GM21528 (cell line): ENCODE measurements at regions not wholly inside any gene's neighbourhood (a gene's known extent, or its start where the extent isn't known, plus 50 kb on each side); places are given as distances from the start of the nearest gene placed in this dataset.

Experiments
- ATAC-seq: cut with Tn5 transposase; IDR thresholded peaks from one replicate; pipeline ENCODE4 v1.9.1; 2021; ENCODE audit warnings: mild to moderate bottlenecking, moderate library complexity; ENCODE audit not compliant: unreplicated experiment, low FRiP score

DNA sequence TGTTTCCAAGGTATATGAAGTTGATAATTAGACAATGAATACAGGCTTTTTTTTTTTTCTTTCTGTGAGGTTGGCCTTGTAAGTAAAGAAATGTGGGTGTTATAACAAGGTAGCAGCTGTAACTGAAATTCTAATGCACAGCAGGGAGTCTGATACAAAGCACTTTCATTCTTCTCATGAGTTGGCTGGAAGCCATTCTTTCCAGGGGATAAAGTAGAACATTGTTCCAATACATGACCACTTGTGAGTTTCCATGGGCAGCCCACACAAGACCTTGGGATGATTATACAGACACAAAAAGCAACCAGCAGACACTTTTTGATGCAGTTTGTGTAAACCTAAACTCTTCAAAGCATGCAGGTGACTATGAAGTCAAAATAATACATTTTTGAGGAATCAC, 1785.9 kb upstream of the WWC1 start:
- ATAC-seq: no peak

DNA sequence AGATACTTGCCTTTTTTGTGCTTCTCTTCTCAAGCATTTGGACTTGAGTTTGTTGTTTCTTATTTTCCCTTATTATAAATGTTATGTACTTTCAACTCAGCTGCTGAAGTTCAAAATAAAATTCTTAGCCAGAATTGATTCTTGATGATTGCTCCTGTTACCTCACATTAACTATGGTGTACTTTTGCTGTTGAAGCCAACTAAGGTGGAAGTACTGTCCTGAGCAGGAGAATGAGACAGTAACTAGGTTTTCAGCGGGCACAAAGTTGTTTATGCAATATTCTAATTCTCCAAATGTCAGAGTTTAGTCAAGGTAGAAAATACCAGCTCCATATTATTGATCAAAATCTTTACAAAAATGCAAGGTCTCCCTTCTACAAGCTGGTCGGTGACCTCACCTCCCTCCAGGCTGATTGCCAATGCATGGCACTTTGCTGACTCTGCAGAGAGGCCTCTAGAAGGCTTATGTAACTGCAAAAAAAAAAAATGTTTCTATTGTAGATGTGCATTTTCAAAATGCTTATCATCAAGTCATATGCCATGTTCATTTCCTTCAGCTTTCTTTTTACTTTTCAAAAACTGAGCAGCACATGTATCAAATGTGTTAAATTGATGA, 1783.5 kb upstream of the WWC1 start:
- ATAC-seq: no peak

DNA sequence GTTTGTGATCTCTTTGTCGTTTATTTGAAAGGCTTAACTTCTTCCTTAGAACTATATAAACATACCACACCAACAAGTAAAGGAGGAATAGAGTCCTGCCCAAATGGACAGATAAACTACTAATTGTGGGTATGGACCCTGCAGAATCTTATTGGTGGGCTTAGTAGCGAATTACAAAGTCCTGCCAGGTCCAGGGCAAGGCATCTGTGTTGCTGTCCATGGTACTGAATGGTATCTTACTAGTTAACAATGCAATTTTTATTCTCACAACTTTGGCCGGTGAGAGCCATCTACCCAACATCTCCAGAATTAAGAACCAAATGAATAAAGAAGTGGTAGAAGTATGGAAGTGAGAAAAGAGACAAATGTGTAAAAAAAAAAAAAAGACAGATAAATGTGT, 1782.4 kb upstream of the WWC1 start:
- ATAC-seq: no peak

DNA sequence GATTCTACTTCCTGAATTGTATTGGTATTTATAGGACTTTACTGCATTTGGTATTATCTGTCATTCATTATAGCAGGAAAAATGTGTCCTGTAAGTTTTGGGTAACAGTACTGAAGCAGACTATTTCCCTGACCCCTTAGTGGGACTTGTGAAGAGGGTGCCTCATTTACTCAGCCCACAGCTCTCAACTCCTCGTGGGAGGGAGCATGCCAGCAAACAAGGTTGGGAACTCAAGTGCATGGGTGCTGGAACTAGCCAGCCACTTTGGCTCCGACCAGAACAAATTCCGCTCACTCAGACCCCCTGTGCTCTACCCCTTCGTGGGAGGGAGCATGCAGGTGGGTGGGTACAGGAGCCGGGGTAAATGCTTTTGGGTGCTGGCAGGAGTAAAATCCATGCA, 1773.5 kb upstream of the WWC1 start:
- no peak for ATAC-seq

DNA sequence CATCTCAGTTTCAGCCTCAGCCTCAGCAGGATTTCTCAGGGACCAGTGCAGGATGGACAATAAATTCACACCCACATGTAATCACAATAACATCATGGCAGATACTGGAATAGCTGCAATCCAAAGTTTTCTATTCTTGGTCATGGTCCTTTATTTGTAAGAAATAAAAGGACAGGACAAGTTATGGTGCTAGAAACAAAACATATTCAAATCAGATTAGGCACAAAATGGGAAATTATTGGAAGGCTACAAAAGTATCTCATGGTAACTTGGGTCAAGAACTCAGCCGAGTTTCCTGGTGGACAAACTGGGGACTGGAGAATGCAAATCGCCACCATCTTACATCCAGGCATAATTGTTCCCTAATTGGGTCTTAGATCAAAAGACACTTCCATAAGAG, 1768.2 kb upstream of the WWC1 start:
- ATAC-seq: no peak

DNA sequence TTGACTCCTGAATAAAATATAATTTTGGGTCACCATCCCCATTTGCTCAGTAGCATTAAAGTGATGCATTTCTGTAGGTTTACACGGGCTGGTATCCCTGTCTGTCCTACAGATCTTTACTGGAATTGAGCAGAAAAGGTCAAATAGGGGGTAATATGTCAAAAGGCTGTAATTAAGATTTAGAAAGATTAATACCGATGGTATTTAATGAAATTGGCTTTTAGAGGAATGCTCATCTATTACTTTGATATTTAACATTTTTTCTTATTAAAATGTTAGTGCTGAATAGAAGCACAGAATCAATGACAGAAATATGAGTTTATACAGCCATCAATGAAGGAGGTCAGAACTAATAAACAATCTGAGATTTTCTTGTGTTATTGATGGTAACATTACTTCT, 1762.2 kb upstream of the WWC1 start:
- no peak for ATAC-seq

DNA sequence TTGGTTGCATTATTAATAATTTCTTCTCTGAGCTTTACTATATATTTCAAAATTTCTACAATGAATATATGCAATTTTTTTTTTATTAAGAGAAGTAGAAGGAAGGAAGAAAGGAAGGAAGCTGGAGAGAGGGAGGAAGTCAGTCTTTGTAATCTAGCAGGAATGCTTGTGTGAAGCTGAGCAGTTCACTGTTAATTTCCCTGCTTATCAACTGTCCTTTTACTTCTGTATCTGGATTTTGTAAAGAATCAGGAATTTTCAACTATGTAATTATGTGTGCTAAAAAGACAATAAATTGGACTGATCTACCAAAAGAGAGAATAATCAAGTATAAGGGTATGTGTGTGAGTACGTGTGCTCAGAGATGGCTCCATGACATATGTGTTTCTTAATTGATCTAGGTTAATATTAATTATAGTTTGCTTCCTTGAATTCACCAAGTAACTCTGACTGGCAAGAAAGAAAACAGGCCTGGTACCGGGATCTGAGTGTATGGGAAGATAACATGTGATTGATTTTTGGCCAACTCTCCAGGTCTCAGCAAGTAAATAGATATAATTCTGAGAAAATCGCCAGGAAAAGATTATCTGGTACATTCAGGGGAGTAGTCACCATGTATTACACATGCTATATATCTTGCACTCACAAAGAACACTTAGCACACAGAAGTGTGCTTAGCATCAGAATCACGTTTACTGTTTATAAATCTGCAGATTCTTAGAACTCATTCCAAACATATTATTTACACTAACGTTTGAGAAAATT, 1758.8 kb upstream of the WWC1 start:
- no peak for ATAC-seq

DNA sequence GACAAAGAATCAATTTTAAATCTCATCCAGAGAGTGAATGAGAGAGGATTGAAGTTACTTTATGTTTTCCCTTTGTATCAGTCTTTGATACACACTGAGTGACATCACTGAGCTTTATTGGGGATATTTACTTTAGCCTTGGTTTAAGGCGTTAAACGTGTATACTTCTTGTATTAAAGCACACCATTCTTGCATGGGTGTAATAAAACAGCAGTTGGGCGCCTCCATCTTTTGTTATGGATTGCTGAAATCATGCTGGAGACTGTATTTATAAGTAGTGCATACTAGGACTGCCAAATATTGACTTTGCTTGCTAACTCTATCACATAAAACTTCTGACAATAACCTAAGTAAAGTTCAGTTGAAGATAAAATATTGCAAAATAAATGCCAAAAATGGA, 1755.8 kb upstream of the WWC1 start:
- ATAC-seq: no peak

DNA sequence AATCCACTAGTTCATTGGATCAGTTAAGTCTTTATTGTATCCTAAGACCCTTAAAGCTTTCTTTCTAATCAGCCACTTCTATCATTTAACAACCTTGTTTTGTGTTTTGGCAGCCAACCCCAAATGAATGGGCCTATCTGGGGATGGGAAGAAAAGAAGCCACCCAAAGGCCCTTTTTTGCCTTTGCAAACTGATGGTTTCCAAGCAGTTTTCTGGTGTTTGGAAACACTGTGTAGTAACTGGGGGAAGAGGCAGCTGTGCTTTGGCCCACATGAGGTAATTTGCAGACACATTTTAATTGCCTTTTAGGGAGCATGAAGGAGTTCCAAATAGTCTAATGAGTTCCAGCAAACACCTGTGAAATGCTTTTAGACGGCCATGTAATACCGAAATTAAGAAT, 1751.3 kb upstream of the WWC1 start:
- ATAC-seq: no peak

DNA sequence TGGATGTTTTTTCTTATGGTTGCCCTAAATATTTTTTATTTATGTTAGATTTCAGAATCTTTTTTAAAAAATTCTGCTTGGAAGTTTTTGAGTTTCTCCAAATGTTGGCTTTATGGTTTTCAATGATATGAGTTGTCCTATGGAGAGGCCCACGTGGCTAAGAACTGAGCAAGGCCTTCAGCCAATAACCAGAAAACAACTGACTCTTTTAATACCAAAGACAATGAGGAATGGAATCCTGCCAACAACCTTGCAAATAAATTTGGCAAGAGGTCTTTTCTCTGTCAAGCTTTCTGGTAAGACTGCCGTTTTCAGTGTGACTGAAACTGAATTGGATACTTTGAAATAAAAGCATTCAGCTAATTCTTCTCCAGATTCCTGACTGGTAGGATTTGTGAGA, 1740.1 kb upstream of the WWC1 start:
- ATAC-seq: no peak

DNA sequence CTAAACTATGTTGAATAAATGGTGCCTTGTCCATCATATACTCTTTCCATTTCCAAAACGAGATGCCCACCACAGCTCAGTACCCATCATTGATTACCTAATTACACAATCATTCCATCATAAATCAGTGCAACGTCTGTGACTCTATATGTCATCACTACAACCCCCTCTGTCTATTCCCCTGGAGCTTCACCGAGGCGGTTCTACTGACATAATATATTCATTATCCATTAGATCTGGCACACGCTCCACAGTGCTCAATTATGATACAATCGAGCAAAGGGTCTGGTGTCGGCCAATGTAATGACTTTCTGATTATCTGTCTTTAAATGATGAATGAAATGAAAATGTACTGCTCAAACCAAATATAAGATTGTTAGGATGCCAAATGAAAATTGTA, 1737.7 kb upstream of the WWC1 start:
- ATAC-seq: no peak

DNA sequence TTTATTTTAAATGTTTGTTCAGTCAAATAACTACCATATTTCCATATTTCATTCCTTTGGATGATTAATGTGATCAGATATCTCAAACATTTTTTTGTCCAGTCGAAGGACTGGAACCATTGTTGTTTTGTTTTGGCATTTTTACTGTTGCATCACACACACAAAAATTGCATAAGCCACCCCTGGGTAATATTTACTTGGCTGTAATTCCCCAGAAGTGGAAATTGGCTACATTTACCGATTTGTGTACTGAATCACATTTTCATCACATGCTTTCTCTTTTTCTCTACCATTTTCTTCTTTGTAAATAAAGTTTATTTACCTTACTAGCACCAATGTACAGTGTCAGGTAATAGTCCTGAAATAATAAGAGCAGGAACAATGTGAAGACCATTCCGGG, 1729.7 kb upstream of the WWC1 start:
- ATAC-seq: no peak

DNA sequence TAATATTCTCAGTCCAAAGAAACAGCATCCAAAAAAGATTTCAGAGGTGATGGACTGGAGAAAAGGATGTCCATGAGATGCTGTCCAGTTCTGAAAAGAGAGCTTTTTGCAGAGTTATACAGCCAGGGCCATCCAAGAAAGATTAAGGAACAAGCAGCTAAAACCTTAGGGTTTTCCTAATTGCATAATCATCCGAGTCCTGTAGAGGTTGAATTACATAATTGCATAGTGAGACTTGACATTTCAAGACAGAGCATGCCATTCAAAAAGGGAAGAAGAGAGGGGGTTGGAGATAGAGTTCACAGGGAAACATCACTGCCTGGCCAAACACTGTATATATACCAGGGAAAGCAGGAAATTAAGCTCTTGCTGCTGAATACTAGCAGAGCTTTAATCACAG, 1729.2 kb upstream of the WWC1 start:
- no peak for ATAC-seq

DNA sequence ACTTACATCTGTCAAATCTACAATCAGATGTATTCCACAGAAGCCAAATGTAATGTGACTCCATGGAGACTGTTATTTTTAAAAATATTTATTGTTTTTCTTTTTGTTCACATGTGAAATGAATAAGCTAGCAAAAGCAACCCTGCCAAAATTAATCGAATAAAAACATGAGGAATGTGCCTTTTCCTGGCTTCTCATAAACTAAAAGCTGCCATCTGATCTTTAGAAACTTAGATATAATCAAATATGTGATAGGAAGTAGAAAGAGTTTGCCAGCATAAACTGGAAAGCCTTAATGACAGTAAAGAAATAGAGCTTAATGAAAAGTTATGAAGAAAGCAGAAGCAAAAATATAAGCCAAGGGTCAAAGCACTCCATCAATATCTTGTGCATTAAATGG, 1724.7 kb upstream of the WWC1 start:
- no peak for ATAC-seq

DNA sequence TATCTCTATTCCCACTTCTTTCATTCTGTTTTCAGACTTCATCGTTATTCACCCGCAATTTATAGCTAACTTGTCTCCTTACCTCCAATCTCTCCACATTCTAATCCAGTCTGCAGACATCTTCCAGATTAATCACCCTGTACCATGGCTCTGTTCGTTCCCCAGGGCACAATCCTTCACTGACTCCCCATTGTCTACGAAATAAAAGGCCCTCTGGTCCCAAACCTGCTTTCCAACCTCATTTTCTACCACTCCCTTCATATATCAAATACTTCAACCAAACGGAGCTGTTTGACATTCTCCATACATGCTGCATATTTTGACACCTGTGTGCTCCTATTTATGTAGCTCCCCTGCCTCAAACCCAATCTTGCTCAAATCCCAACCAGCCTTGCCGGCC, 1720.6 kb upstream of the WWC1 start:
- no peak for ATAC-seq

DNA sequence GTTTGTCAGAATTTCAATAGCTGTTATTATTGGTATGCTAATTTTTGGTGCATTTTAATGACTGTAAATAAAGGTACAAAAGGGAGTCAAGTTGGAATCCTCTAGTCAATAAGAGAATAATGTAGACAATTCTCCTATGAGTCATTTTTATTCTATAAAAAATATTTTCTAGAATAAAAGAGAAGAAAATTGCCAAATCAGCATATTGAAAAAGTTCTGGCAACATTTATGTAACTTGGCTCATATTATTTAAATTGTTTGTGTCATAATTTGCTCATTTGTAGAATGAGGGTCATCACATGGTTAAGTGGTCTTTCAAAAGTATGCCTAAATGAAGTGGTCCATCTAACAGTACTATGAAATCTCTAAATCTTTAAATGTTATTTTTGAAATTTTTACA, 1719.8 kb upstream of the WWC1 start:
- ATAC-seq: no peak

DNA sequence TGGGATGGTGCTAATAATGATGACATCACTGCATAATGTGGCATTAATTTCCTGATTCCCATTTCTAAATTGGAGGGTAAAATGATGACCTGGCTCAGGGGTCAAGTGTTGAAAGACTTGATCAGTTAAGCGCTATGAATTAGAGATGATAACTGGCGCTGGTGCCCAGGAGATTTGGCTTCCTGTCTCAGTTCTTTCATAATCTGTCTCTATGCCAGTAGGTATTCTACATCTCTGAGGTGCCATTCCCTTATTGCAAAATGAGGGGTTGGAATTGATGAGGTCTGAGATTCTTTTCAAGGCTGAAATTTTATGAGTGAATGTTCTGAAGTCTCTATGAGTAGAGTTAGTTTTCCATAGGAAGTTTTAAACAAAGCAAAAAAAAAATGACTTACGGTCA, 1715.1 kb upstream of the WWC1 start:
- no peak for ATAC-seq

DNA sequence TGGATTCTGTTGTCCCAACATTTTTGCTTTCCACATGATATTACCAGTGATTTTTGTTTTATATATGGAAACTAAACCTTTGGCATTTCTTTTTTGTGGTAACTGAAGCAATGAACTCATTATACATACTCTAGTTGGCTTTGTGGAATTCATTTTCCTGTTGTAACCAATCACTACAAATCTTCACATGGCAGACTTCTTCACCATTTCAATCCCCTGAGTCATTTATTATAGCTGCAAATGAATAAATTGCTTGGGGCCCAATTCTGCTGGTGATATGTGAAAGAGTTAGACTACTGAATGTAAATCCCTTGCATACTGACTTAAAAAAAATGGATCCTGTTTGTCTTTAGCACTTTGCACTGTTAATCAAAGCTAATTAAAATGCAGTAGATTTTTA, 1709.6 kb upstream of the WWC1 start:
- ATAC-seq: no peak

DNA sequence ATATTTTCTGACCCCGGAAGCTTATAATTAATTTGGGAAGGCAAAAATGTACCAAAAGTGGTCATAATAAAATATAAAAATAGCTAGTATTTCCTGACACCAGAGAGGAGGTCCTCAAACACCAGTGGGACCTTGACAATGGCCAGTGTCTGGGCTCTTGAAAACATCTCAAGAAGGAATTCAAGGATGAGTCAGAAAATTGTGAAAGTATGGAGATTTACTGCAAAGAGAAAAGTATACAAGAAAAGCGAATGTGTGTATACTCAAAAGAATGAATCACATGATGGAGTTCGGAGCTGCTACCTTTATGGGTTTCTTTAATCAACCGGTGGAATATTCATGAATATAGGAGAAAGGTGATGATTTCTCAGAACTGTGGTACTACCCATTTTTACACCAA, 1709.0 kb upstream of the WWC1 start:
- ATAC-seq: no peak

DNA sequence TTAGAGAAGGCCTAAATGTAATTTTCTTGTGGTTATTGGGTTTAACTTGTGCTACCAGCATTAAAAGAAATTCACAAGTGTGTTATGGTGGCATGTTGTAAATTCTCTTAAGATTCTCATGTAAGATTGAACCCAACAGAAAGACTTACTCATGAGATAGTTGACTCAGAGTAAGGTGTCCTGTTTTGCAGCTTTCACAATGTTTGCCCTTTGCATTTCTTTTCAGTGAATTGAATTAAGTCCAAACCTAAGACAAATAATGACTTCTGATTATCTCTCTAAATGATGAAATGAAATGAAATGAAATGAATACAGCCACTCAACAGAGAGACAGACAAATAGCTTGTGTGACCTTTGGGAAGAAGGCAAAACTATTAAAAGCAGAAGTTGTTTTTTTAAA, 1696.9 kb upstream of the WWC1 start:
- no peak for ATAC-seq

DNA sequence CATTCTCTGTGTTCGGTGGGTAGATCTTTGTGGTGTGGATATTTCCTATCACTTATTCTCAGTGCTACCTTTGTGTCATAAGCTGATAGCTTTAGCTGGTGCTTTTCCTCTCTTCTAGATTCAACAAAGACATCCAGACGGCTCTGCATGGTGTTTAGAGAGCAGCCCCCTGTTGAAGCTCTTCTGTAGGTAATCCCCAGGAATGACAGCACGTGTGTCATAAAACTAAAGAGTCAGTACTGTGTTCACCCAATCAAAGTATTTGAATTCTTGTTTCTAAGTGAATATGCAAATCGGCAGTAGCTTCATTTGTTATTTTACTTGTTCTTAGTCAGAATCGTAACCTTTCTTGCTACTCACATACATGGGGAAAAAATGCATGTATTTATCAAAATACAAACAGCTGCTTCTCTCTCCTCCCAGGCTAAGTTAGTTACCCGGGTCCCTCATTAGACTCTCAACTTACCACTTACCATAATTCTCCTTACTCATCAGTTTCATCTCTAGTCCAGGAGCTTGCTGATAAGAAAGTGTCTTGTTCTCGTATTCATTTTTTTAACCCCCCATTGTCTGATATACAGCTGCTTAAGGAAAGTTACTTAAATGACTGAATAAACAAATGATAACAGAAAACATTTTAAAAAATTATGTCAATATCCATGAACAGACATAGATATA, 1696.0 kb upstream of the WWC1 start:
- no peak for ATAC-seq

DNA sequence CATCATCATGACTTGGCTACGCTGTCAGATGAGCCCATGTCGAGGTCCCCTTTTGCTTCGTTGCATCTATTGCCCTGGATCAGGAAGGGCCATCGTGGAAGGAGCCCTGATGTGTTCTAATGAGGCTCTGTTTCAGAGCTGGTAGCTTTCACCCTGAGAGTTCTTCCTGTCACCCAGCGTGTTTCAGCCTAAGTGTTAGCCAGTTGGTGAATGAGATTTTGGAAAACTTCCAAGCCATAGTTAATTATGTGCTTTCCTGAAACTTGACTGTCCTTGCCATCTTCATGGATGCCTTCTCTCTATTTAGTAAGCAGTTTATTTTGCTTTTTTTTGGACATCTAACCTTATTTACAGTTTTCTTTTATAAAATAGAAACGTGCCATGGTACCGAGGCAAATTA, 1695.4 kb upstream of the WWC1 start:
- no peak for ATAC-seq
